ENCODE measurements at regions not wholly inside any gene's neighbourhood (a gene's known extent, or its start where the extent isn't known, plus 50 kb on each side); places are given as distances from the start of the nearest gene placed in this dataset.
"Not testable (repeated sequence)": the region's sequence is repeated elsewhere in the genome, so short reads cannot be mapped to it uniquely, and the experiment has no call there.

- no peak for DNase-seq
Measured at GRCh38 chr4:111992351-111993168, 152.7 kb upstream of the FAM241A start.

GRCh38 chr4:111994392-111994791 is 150.9 kb upstream of the FAM241A start:
- DNase-seq = no peak

- DNase-seq = no peak
Measured at GRCh38 chr4:111997785-111998184, 147.5 kb upstream of the FAM241A start.

- DNase-seq = no peak
Measured at GRCh38 chr4:111999801-112000200, 145.5 kb upstream of the FAM241A start.

GRCh38 chr4:112001041-112001440 is 144.2 kb upstream of the FAM241A start:
- DNase-seq = peak; percentile 0

GRCh38 chr4:112002248-112002661 is 143.0 kb upstream of the FAM241A start:
- DNase-seq = no peak

- no peak for DNase-seq
Measured at GRCh38 chr4:112003231-112003907, 141.9 kb upstream of the FAM241A start.

GRCh38 chr4:112005027-112005426 is 140.2 kb upstream of the FAM241A start:
- no peak for DNase-seq

GRCh38 chr4:112007391-112007790 is 137.9 kb upstream of the FAM241A start:
- no peak for DNase-seq

- no peak for DNase-seq
Measured at GRCh38 chr4:112015960-112016359, 129.3 kb upstream of the FAM241A start.

GRCh38 chr4:112023402-112023950 is 121.8 kb upstream of the FAM241A start:
- DNase-seq = no peak

GRCh38 chr4:112026058-112026457 is 119.2 kb upstream of the FAM241A start:
- no peak for DNase-seq

GRCh38 chr4:112029771-112030171 is 115.5 kb upstream of the FAM241A start:
- peak; percentile 25 for DNase-seq

GRCh38 chr4:112031712-112032328 is 113.4 kb upstream of the FAM241A start:
- DNase-seq = peak; percentile 24

GRCh38 chr4:112036886-112037285 is 108.4 kb upstream of the FAM241A start:
- no peak for DNase-seq

GRCh38 chr4:112038861-112039260 is 106.4 kb upstream of the FAM241A start:
- DNase-seq = no peak

GRCh38 chr4:112049119-112049518 is 96.1 kb upstream of the FAM241A start:
- not testable (repeated sequence) for DNase-seq

- no peak for DNase-seq
Measured at GRCh38 chr4:112053825-112054350, 91.4 kb upstream of the FAM241A start.

- no peak for DNase-seq
Measured at GRCh38 chr4:112055100-112055499, 90.2 kb upstream of the FAM241A start.

- DNase-seq = no peak
Measured at GRCh38 chr4:112057470-112057869, 87.8 kb upstream of the FAM241A start.

- no peak for DNase-seq
Measured at GRCh38 chr4:112058433-112058832, 86.8 kb upstream of the FAM241A start.

GRCh38 chr4:112060212-112060611 is 85.0 kb upstream of the FAM241A start:
- peak; percentile 9 for DNase-seq

- no peak for DNase-seq
Measured at GRCh38 chr4:112061207-112061817, 83.9 kb upstream of the FAM241A start.
